HepG2 (cell line): ENCODE measurements at regions not wholly inside any gene's neighbourhood (a gene's known extent, or its start where the extent isn't known, plus 50 kb on each side); places are given as distances from the start of the nearest gene placed in this dataset.

Experiments used
- ATAC-seq: fragments of 200-7000 bp; cut with Tn5 transposase; 3 replicates; pipeline ENCODE4 v1.9.1; 2020; ENCODE audit warnings: mild to moderate bottlenecking, moderate library complexity
- BruUV-seq: library from RNA; stranded (reverse); fragments of 400-500 nt; replicated peaks from 2 replicates; lab custom pipeline; 2021; lab: Mats Ljungman, UMichigan
- CTCF ChIA-PET: fragments of 300-600 bp; formaldehyde crosslinking; extraction: SDS; loops from one replicate; lab custom pipeline; 2021; ENCODE audit warnings: low total read pairs, inconsistent platforms, low intra/inter-chr PET ratio; lab: Yijun Ruan, JAX
- POLR2A ChIA-PET: fragments of 350-600 bp; sonication (Branson Sonifier 250); formaldehyde crosslinking; loops from one replicate; lab custom pipeline; 2020; ENCODE audit warnings: antibody characterized with exemption, inconsistent platforms; lab: Yijun Ruan, JAX
- DNase-seq: peaks from one replicate; pipeline ENCODE4 v3.0.0-alpha.2; 2015; ENCODE audit warnings: low spot score
- FAIRE-seq: peaks from 3 replicates; lab custom pipeline; 2011; peaks lifted over from hg19 to GRCh38; lab: Jason Lieb, UNC
- H2AFZ ChIP-seq: one replicate; pipeline ENCODE4 v1.6.1; 2011; ENCODE audit warnings: low read length, inconsistent platforms
- H3K27ac ChIP-seq: fragments of 300-600 bp; 3 replicates; pipeline ENCODE4 v1.8.0; 2011; ENCODE audit warnings: mixed run types, mild to moderate bottlenecking, mixed read lengths, low read length, inconsistent platforms; ENCODE audit not compliant: insufficient read depth; ENCODE audit errors: extremely low read length
- H3K27me3 ChIP-seq, 2 experiments: fragments of 200-600 bp in 1 of 2; 2 replicates in 1 of 2; 3 replicates in 1 of 2; pipeline versions ENCODE4 v1.6.0 to v1.8.0; 2011; ENCODE audit warnings: low read length in 2 of 2, mild to moderate bottlenecking in 2 of 2, moderate library complexity in 2 of 2, inconsistent platforms in 1 of 2; ENCODE audit not compliant: insufficient read depth in 2 of 2, control insufficient read depth in 1 of 2
- H3K36me3 ChIP-seq, 2 experiments: fragments of 200-600 bp in 1 of 2; replicated peaks in 1 of 2; 2 replicates in 1 of 2; 3 replicates in 1 of 2; pipeline versions ENCODE4 v1.5.1 to v1.8.0; 2011; ENCODE audit warnings: low read length in 2 of 2, inconsistent platforms in 1 of 2; ENCODE audit not compliant: insufficient read depth in 2 of 2, control insufficient read depth in 1 of 2
- H3K4me1 ChIP-seq: 2 replicates; pipeline ENCODE4 v1.5.1; 2012; ENCODE audit warnings: low read length, inconsistent platforms; ENCODE audit not compliant: insufficient read depth
- H3K4me2 ChIP-seq: 2 replicates; pipeline ENCODE4 v1.6.0; 2011; ENCODE audit warnings: low read depth, low read length, inconsistent platforms
- H3K4me3 ChIP-seq, 3 experiments: fragments of 200-600 bp in 1 of 3; sonication (generic), shearing (Covaris generic) in 1 of 3; replicated peaks in 1 of 3; 2 replicates each; pipeline ENCODE4 v1.5.1; 2011 to 2016; ENCODE audit warnings: low read length in 3 of 3, inconsistent platforms in 2 of 3, low read depth in 2 of 3, mild to moderate bottlenecking in 2 of 3, control low read depth in 1 of 3, mixed read lengths in 1 of 3; ENCODE audit not compliant: insufficient read depth in 1 of 3
- H3K79me2 ChIP-seq: one replicate; pipeline ENCODE4 v1.6.1; 2011; ENCODE audit warnings: low read length, inconsistent platforms; ENCODE audit not compliant: insufficient read depth
- H3K9ac ChIP-seq: 2 replicates; pipeline ENCODE4 v1.6.0; 2011; ENCODE audit warnings: mild to moderate bottlenecking, low read depth, low read length, inconsistent platforms; ENCODE audit not compliant: insufficient read depth
- H3K9me3 ChIP-seq: 2 replicates; pipeline ENCODE4 v1.5.1; 2012; ENCODE audit warnings: mild to moderate bottlenecking, low read length
- H4K20me1 ChIP-seq: 2 replicates; pipeline ENCODE4 v1.6.0; 2011; ENCODE audit warnings: inconsistent platforms, mild to moderate bottlenecking, low read length, moderate library complexity; ENCODE audit not compliant: insufficient read depth
- ARID2 ChIP-seq: sonication (generic); formaldehyde crosslinking; IDR thresholded peaks from 2 replicates; pipeline ENCODE4 v1.8.1; 2022; ENCODE audit warnings: mild to moderate bottlenecking, missing genetic modification reagents, borderline replicate concordance
- KAT8 ChIP-seq: IDR thresholded peaks from 2 replicates; pipeline ENCODE4 v1.6.1; 2016; ENCODE audit warnings: missing genetic modification reagents, missing compliant biosample characterization
- MED1 ChIP-seq: sonication (generic); formaldehyde crosslinking; IDR thresholded peaks from 2 replicates; pipeline ENCODE4 v1.4.0; 2020; ENCODE audit warnings: missing genetic modification reagents
- MYNN ChIP-seq: sonication (generic); formaldehyde crosslinking; IDR thresholded peaks from 2 replicates; pipeline ENCODE4 v1.4.0; 2020; ENCODE audit warnings: mild to moderate bottlenecking, low read depth, missing genetic modification reagents
- SMAD9 ChIP-seq: sonication (generic); formaldehyde crosslinking; IDR thresholded peaks from 2 replicates; pipeline ENCODE4 v1.5.1; 2020; ENCODE audit warnings: mild to moderate bottlenecking, missing genetic modification reagents
- STAT5B ChIP-seq: sonication (generic); formaldehyde crosslinking; IDR thresholded peaks from 2 replicates; pipeline ENCODE4 v1.4.0; 2020; ENCODE audit warnings: missing genetic modification reagents
- ZNF253 ChIP-seq: sonication (generic); formaldehyde crosslinking; IDR thresholded peaks from 2 replicates; pipeline ENCODE4 v1.8.0; 2022; ENCODE audit warnings: mild to moderate bottlenecking, missing genetic modification reagents, borderline replicate concordance
- ZNF282 ChIP-seq: fragments of 450-650 bp; IDR thresholded peaks from 2 replicates; pipeline ENCODE4 v1.6.1; 2018; ENCODE audit not compliant: partially characterized antibody
- ZNF431 ChIP-seq: sonication (generic); formaldehyde crosslinking; IDR thresholded peaks from 2 replicates; pipeline ENCODE4 v1.9.0; 2022; ENCODE audit warnings: missing genetic modification reagents, low read depth, mild to moderate bottlenecking, borderline replicate concordance
- WGBS: methylation state at CpG from one replicate; pipeline ENCODE4 v1.1.6; 2017; ENCODE audit warnings: low lambda C conversion rate; 5-methylcytosine and 5-hydroxymethylcytosine counted together
- in situ Hi-C: cut with HindIII; loops from 2 replicates; pipeline ENCODE4 v1.10.0; 2017; ENCODE audit warnings: low pct_unique_long_range_greater_than_20kb; ENCODE audit not compliant: extremely low pct_ligation_motif_present
- intact Hi-C: fragments of 100-400 bp; cut with micrococcal nuclease; formaldehyde crosslinking; loops from one replicate; pipeline ENCODE4 v1.10.0; 2022; ENCODE audit not compliant: unreplicated experiment
- TF ChIP-seq, protein P1 (sequence below): sonication (generic); formaldehyde crosslinking; IDR thresholded peaks from 2 replicates; pipeline ENCODE4 v1.9.0; 2021; ENCODE audit warnings: missing genetic modification reagents, borderline replicate concordance
- TF ChIP-seq, protein P2 (sequence below): sonication (generic); formaldehyde crosslinking; conservative IDR thresholded peaks from 2 replicates; pipeline ENCODE4 v1.4.0; 2020; ENCODE audit warnings: mild to moderate bottlenecking, missing genetic modification reagents, moderate library complexity

DNA sequence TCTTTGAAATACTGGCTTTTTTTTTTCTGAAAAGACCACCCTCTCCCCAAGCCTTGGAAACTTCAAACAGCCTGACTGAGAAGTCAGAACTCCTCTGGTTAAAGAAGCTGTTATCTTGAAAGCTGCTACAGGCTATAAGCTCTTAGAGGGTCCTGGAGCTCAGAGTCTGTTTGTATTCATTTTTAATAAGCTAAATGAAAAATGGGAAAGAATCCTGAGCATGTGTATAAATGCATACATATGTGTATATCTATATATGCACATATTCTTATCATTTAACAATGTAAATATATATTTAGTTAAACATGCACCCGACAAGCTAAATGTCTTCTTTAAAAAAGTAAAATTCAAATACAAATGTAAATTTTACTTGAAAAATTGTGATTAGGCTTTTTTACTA is 494.9 kb upstream of the POU3F2 start:
- H3K36me3 ChIP-seq: no peaks in the 10 kb centered on the region
- no TSS peak for BruUV-seq
- no peak for DNase-seq
- CTCF ChIA-PET: no interaction called here
- no peaks in the 10 kb centered on the region for H3K9me3 ChIP-seq
- no peak for FAIRE-seq
- POLR2A ChIA-PET: no interaction called here
- H3K4me2 ChIP-seq: no peak overlapping the region
- H2AFZ ChIP-seq: no peak overlapping the region
- WGBS: 2% methylated on average over 1 of the region's 1 CpG
- no peaks in the 10 kb centered on the region; a peak in 1 of 5 replicates for H3K27me3 ChIP-seq
- H4K20me1 ChIP-seq: no peaks in the 10 kb centered on the region
- H3K79me2 ChIP-seq: no peaks in the 10 kb centered on the region
- in situ Hi-C loops: no loop called here
- intact Hi-C loops: no loop called here
- H3K4me3 ChIP-seq: no peak overlapping the region
- H3K9ac ChIP-seq: no peak overlapping the region
- no peaks in the 10 kb centered on the region for H3K4me1 ChIP-seq
- TF ChIP-seq MED1: no peak
- ATAC-seq: no peak
- no peak overlapping the region for H3K27ac ChIP-seq

- H3K9ac ChIP-seq: no peak overlapping the region
- intact Hi-C loops: no loop called here
- no peaks in the 10 kb centered on the region for H4K20me1 ChIP-seq
- no peaks in the 10 kb centered on the region for H3K9me3 ChIP-seq
- ATAC-seq: no peak
- TF ChIP-seq ZNF282 (no peak), MYNN (CRISPR knock-in tag) (no peak), ZNF431 (no peak), STAT5B (CRISPR knock-in tag) (no peak), ZNF253 (CRISPR knock-in tag) (no peak), SMAD9 (CRISPR knock-in tag) (no peak), ARID2 (CRISPR knock-in tag) (no peak), KAT8 (CRISPR knock-in tag) (no peak)
- TF ChIP-seq, protein P1, sequence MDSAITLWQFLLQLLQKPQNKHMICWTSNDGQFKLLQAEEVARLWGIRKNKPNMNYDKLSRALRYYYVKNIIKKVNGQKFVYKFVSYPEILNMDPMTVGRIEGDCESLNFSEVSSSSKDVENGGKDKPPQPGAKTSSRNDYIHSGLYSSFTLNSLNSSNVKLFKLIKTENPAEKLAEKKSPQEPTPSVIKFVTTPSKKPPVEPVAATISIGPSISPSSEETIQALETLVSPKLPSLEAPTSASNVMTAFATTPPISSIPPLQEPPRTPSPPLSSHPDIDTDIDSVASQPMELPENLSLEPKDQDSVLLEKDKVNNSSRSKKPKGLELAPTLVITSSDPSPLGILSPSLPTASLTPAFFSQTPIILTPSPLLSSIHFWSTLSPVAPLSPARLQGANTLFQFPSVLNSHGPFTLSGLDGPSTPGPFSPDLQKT (CRISPR knock-in tag): no peak
- TF ChIP-seq, protein P2, sequence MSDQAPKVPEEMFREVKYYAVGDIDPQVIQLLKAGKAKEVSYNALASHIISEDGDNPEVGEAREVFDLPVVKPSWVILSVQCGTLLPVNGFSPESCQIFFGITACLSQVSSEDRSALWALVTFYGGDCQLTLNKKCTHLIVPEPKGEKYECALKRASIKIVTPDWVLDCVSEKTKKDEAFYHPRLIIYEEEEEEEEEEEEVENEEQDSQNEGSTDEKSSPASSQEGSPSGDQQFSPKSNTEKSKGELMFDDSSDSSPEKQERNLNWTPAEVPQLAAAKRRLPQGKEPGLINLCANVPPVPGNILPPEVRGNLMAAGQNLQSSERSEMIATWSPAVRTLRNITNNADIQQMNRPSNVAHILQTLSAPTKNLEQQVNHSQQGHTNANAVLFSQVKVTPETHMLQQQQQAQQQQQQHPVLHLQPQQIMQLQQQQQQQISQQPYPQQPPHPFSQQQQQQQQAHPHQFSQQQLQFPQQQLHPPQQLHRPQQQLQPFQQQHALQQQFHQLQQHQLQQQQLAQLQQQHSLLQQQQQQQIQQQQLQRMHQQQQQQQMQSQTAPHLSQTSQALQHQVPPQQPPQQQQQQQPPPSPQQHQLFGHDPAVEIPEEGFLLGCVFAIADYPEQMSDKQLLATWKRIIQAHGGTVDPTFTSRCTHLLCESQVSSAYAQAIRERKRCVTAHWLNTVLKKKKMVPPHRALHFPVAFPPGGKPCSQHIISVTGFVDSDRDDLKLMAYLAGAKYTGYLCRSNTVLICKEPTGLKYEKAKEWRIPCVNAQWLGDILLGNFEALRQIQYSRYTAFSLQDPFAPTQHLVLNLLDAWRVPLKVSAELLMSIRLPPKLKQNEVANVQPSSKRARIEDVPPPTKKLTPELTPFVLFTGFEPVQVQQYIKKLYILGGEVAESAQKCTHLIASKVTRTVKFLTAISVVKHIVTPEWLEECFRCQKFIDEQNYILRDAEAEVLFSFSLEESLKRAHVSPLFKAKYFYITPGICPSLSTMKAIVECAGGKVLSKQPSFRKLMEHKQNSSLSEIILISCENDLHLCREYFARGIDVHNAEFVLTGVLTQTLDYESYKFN (CRISPR knock-in tag): no peak
- TF ChIP-seq, all 625 proteins: peak for 0
- H3K4me1 ChIP-seq: no peaks in the 10 kb centered on the region
- no peak for FAIRE-seq
- POLR2A ChIA-PET: no interaction called here
- no peaks in the 10 kb centered on the region; a peak in 1 of 5 replicates for H3K27me3 ChIP-seq
- no peaks in the 10 kb centered on the region for H3K36me3 ChIP-seq
- DNase-seq: no peak
- H3K4me3 ChIP-seq: no peak overlapping the region
- no peak overlapping the region for H2AFZ ChIP-seq
- CTCF ChIA-PET: no interaction called here
- BruUV-seq: no TSS peak
- H3K79me2 ChIP-seq: no peaks in the 10 kb centered on the region
- in situ Hi-C loops: no loop called here
- no peak overlapping the region for H3K27ac ChIP-seq
- no peak overlapping the region for H3K4me2 ChIP-seq
Measured at GRCh38 chr6:98343004-98343403, 491.4 kb upstream of the POU3F2 start.
